HepG2 (cell line): ENCODE measurements at regions not wholly inside any gene's neighbourhood (a gene's known extent, or its start where the extent isn't known, plus 50 kb on each side); places are given as distances from the start of the nearest gene placed in this dataset.

Experiments used
- ATAC-seq: fragments of 200-7000 bp; cut with Tn5 transposase; 3 replicates; pipeline ENCODE4 v1.9.1; 2020; ENCODE audit warnings: mild to moderate bottlenecking, moderate library complexity
- BruUV-seq: library from RNA; stranded (reverse); fragments of 400-500 nt; replicated peaks from 2 replicates; lab custom pipeline; 2021; lab: Mats Ljungman, UMichigan
- CTCF ChIA-PET: fragments of 300-600 bp; formaldehyde crosslinking; extraction: SDS; loops from one replicate; lab custom pipeline; 2021; ENCODE audit warnings: low total read pairs, inconsistent platforms, low intra/inter-chr PET ratio; lab: Yijun Ruan, JAX
- POLR2A ChIA-PET: fragments of 350-600 bp; sonication (Branson Sonifier 250); formaldehyde crosslinking; loops from one replicate; lab custom pipeline; 2020; ENCODE audit warnings: antibody characterized with exemption, inconsistent platforms; lab: Yijun Ruan, JAX
- DNase-seq: peaks from one replicate; pipeline ENCODE4 v3.0.0-alpha.2; 2015; ENCODE audit warnings: low spot score
- FAIRE-seq: peaks from 3 replicates; lab custom pipeline; 2011; peaks lifted over from hg19 to GRCh38; lab: Jason Lieb, UNC
- H2AFZ ChIP-seq: one replicate; pipeline ENCODE4 v1.6.1; 2011; ENCODE audit warnings: low read length, inconsistent platforms
- H3K27ac ChIP-seq: fragments of 300-600 bp; 3 replicates; pipeline ENCODE4 v1.8.0; 2011; ENCODE audit warnings: mixed run types, mild to moderate bottlenecking, mixed read lengths, low read length, inconsistent platforms; ENCODE audit not compliant: insufficient read depth; ENCODE audit errors: extremely low read length
- H3K27me3 ChIP-seq, 2 experiments: fragments of 200-600 bp in 1 of 2; 2 replicates in 1 of 2; 3 replicates in 1 of 2; pipeline versions ENCODE4 v1.6.0 to v1.8.0; 2011; ENCODE audit warnings: low read length in 2 of 2, mild to moderate bottlenecking in 2 of 2, moderate library complexity in 2 of 2, inconsistent platforms in 1 of 2; ENCODE audit not compliant: insufficient read depth in 2 of 2, control insufficient read depth in 1 of 2
- H3K36me3 ChIP-seq, 2 experiments: fragments of 200-600 bp in 1 of 2; replicated peaks in 1 of 2; 2 replicates in 1 of 2; 3 replicates in 1 of 2; pipeline versions ENCODE4 v1.5.1 to v1.8.0; 2011; ENCODE audit warnings: low read length in 2 of 2, inconsistent platforms in 1 of 2; ENCODE audit not compliant: insufficient read depth in 2 of 2, control insufficient read depth in 1 of 2
- H3K4me1 ChIP-seq: 2 replicates; pipeline ENCODE4 v1.5.1; 2012; ENCODE audit warnings: low read length, inconsistent platforms; ENCODE audit not compliant: insufficient read depth
- H3K4me2 ChIP-seq: 2 replicates; pipeline ENCODE4 v1.6.0; 2011; ENCODE audit warnings: low read depth, low read length, inconsistent platforms
- H3K4me3 ChIP-seq, 3 experiments: fragments of 200-600 bp in 1 of 3; sonication (generic), shearing (Covaris generic) in 1 of 3; replicated peaks in 1 of 3; 2 replicates each; pipeline ENCODE4 v1.5.1; 2011 to 2016; ENCODE audit warnings: low read length in 3 of 3, inconsistent platforms in 2 of 3, low read depth in 2 of 3, mild to moderate bottlenecking in 2 of 3, control low read depth in 1 of 3, mixed read lengths in 1 of 3; ENCODE audit not compliant: insufficient read depth in 1 of 3
- H3K79me2 ChIP-seq: one replicate; pipeline ENCODE4 v1.6.1; 2011; ENCODE audit warnings: low read length, inconsistent platforms; ENCODE audit not compliant: insufficient read depth
- H3K9ac ChIP-seq: 2 replicates; pipeline ENCODE4 v1.6.0; 2011; ENCODE audit warnings: mild to moderate bottlenecking, low read depth, low read length, inconsistent platforms; ENCODE audit not compliant: insufficient read depth
- H3K9me3 ChIP-seq: 2 replicates; pipeline ENCODE4 v1.5.1; 2012; ENCODE audit warnings: mild to moderate bottlenecking, low read length
- H4K20me1 ChIP-seq: 2 replicates; pipeline ENCODE4 v1.6.0; 2011; ENCODE audit warnings: inconsistent platforms, mild to moderate bottlenecking, low read length, moderate library complexity; ENCODE audit not compliant: insufficient read depth
- CBX2 ChIP-seq, 2 experiments: fragments of 200-600 bp in 1 of 2; sonication (generic); formaldehyde crosslinking in 1 of 2; IDR thresholded peaks; 2 replicates each; pipeline versions ENCODE4 v1.7.0 to v1.8.1; 2018 to 2022; ENCODE audit warnings: low read depth in 2 of 2, low read length in 1 of 2, mild to moderate bottlenecking in 1 of 2, missing genetic modification reagents in 1 of 2
- DMTF1 ChIP-seq: sonication (generic); formaldehyde crosslinking; IDR thresholded peaks from 2 replicates; pipeline ENCODE4 v1.4.0; 2020; ENCODE audit warnings: mild to moderate bottlenecking, missing genetic modification reagents
- EED ChIP-seq: sonication (generic); formaldehyde crosslinking; IDR thresholded peaks from 2 replicates; pipeline ENCODE4 v1.5.0; 2020; ENCODE audit warnings: mild to moderate bottlenecking, missing genetic modification reagents
- MAFF ChIP-seq: IDR thresholded peaks from 2 replicates; pipeline ENCODE4 v1.6.1; 2011; ENCODE audit warnings: low read depth, low read length, improper control_type of control experiment
- MAFK ChIP-seq, 2 experiments: IDR thresholded peaks in 1 of 2; conservative IDR thresholded peaks in 1 of 2; 2 replicates each; pipeline ENCODE4 v1.6.1; 2011; ENCODE audit warnings: improper control_type of control experiment in 2 of 2, low read length in 2 of 2
- NONO ChIP-seq, 2 experiments: fragments of 450-650 bp in 1 of 2; sonication (generic) in 1 of 2; formaldehyde crosslinking in 1 of 2; IDR thresholded peaks in 1 of 2; conservative IDR thresholded peaks in 1 of 2; 2 replicates each; pipeline versions ENCODE4 v1.6.1 to v1.8.0; 2017 to 2022; ENCODE audit warnings: mild to moderate bottlenecking in 1 of 2, missing genetic modification reagents in 1 of 2, moderate library complexity in 1 of 2
- RFX3 ChIP-seq: IDR thresholded peaks from 2 replicates; pipeline ENCODE4 v1.6.1; 2016; ENCODE audit warnings: missing biosample characterization, missing genetic modification reagents
- THAP7 ChIP-seq: sonication (generic); formaldehyde crosslinking; IDR thresholded peaks from 2 replicates; pipeline ENCODE4 v1.8.1; 2023; ENCODE audit warnings: mild to moderate bottlenecking, missing genetic modification reagents
- ZC3H4 ChIP-seq: sonication (generic); formaldehyde crosslinking; IDR thresholded peaks from 2 replicates; pipeline ENCODE4 v1.4.0; 2020; ENCODE audit warnings: missing genetic modification reagents, borderline replicate concordance
- ZFP62 ChIP-seq: sonication (generic); formaldehyde crosslinking; IDR thresholded peaks from 2 replicates; pipeline ENCODE4 v1.4.0; 2020; ENCODE audit warnings: missing genetic modification reagents
- ZMYM4 ChIP-seq: sonication (generic); formaldehyde crosslinking; IDR thresholded peaks from 2 replicates; pipeline ENCODE4 v1.8.1; 2023; ENCODE audit warnings: mild to moderate bottlenecking, missing genetic modification reagents
- ZNF282 ChIP-seq: fragments of 450-650 bp; IDR thresholded peaks from 2 replicates; pipeline ENCODE4 v1.6.1; 2018; ENCODE audit not compliant: partially characterized antibody
- ZNF44 ChIP-seq: sonication (generic); formaldehyde crosslinking; IDR thresholded peaks from 2 replicates; pipeline ENCODE4 v1.5.1; 2020; ENCODE audit warnings: mild to moderate bottlenecking, missing genetic modification reagents
- ZNF543 ChIP-seq: sonication (generic); formaldehyde crosslinking; IDR thresholded peaks from 2 replicates; pipeline ENCODE4 v1.4.0; 2020; ENCODE audit warnings: mild to moderate bottlenecking, missing genetic modification reagents
- ZNF737 ChIP-seq: sonication (generic); formaldehyde crosslinking; IDR thresholded peaks from 2 replicates; pipeline ENCODE4 v1.5.0; 2020; ENCODE audit warnings: missing genetic modification reagents, mild to moderate bottlenecking, borderline replicate concordance
- ZNF879 ChIP-seq: sonication (generic); formaldehyde crosslinking; IDR thresholded peaks from 2 replicates; pipeline ENCODE4 v1.8.1; 2023; ENCODE audit warnings: missing genetic modification reagents
- WGBS: methylation state at CpG from one replicate; pipeline ENCODE4 v1.1.6; 2017; ENCODE audit warnings: low lambda C conversion rate; 5-methylcytosine and 5-hydroxymethylcytosine counted together
- in situ Hi-C: cut with HindIII; loops from 2 replicates; pipeline ENCODE4 v1.10.0; 2017; ENCODE audit warnings: low pct_unique_long_range_greater_than_20kb; ENCODE audit not compliant: extremely low pct_ligation_motif_present
- intact Hi-C: fragments of 100-400 bp; cut with micrococcal nuclease; formaldehyde crosslinking; loops from one replicate; pipeline ENCODE4 v1.10.0; 2022; ENCODE audit not compliant: unreplicated experiment
- TF ChIP-seq, protein P1 (sequence below): sonication (generic); formaldehyde crosslinking; IDR thresholded peaks from 2 replicates; pipeline ENCODE4 v1.4.0; 2020; ENCODE audit warnings: missing genetic modification reagents, borderline replicate concordance
- TF ChIP-seq, protein P2 (sequence below): IDR thresholded peaks from 2 replicates; pipeline ENCODE4 v1.6.1; 2016; ENCODE audit warnings: missing genetic modification reagents, missing compliant biosample characterization

GRCh38 chr3:148093753-148094152 is 604.0 kb upstream of the AGTR1 start:
- no peak overlapping the region for H2AFZ ChIP-seq

More at GRCh38 chr3:148093753-148094152, 604.0 kb upstream of the AGTR1 start:
- DNase-seq (no peak), FAIRE-seq (no peak), ATAC-seq (no peak)
- no peak for TF ChIP-seq ZNF543 (CRISPR knock-in tag)
- TF ChIP-seq CBX2 (IDR thresholded peaks at IDR 0.05; ENCODE audit: low read depth, low read length), result no peak
- TF ChIP-seq CBX2 (CRISPR knock-in tag; IDR thresholded peaks at IDR 0.05; ENCODE audit: low read depth), result no peak
- no peak for TF ChIP-seq ZNF282
- TF ChIP-seq, protein P1, sequence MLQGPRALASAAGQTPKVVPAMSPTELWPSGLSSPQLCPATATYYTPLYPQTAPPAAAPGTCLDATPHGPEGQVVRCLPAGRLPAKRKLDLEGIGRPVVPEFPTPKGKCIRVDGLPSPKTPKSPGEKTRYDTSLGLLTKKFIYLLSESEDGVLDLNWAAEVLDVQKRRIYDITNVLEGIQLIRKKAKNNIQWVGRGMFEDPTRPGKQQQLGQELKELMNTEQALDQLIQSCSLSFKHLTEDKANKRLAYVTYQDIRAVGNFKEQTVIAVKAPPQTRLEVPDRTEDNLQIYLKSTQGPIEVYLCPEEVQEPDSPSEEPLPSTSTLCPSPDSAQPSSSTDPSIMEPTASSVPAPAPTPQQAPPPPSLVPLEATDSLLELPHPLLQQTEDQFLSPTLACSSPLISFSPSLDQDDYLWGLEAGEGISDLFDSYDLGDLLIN (CRISPR knock-in tag), result no peak
- no peak for TF ChIP-seq ZMYM4 (CRISPR knock-in tag)
- no peak for TF ChIP-seq THAP7 (CRISPR knock-in tag)
- no peak for TF ChIP-seq NONO (IDR thresholded peaks at IDR 0.05)
- TF ChIP-seq NONO (CRISPR knock-in tag; conservative IDR thresholded peaks at IDR 0.05), result no peak
- TF ChIP-seq RFX3 (CRISPR knock-in tag), result no peak
- TF ChIP-seq ZNF879 (CRISPR knock-in tag), result no peak
- no peak for TF ChIP-seq ZC3H4
- TF ChIP-seq, protein P2, sequence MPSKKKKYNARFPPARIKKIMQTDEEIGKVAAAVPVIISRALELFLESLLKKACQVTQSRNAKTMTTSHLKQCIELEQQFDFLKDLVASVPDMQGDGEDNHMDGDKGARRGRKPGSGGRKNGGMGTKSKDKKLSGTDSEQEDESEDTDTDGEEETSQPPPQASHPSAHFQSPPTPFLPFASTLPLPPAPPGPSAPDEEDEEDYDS (CRISPR knock-in tag), result no peak
- no peak for TF ChIP-seq ZNF44 (CRISPR knock-in tag)
- TF ChIP-seq ZFP62 (CRISPR knock-in tag), result no peak
- peak; percentile 48 to 70 for TF ChIP-seq MAFK (conservative IDR thresholded peaks at IDR 0.05 in 1 of 2, IDR thresholded peaks at IDR 0.05 in 1 of 2; ENCODE audit: low read length in 2 of 2)
- TF ChIP-seq EED (CRISPR knock-in tag), result no peak
- TF ChIP-seq DMTF1, result no peak
- no peak for TF ChIP-seq ZNF737 (CRISPR knock-in tag)
- TF ChIP-seq MAFF, result peak; percentile 44; the same call in 1 of the 2 replicates
- Histone ChIP-seq H3K4me2 (no peak overlapping the region), H3K4me3 (no peak overlapping the region), H3K27ac (no peak overlapping the region), H3K9ac (no peak overlapping the region), H4K20me1 (no peaks in the 10 kb centered on the region), H3K27me3 (no peaks in the 10 kb centered on the region), H3K9me3 (no peaks in the 10 kb centered on the region), H3K36me3 (no peaks in the 10 kb centered on the region), H3K79me2 (no peaks in the 10 kb centered on the region), H3K4me1 (no peaks in the 10 kb centered on the region)
- POLR2A ChIA-PET, result no interaction called here
- BruUV-seq, result no TSS peak
- 0% methylated on average over 1 of the region's 1 CpG for WGBS
- CTCF ChIA-PET, result no interaction called here
- intact Hi-C loops, result no loop called here
- in situ Hi-C loops, result no loop called here
